Esophagus squamous epithelium (tissue), 4 donors: ENCODE measurements at regions not wholly inside any gene's neighbourhood (a gene's known extent, or its start where the extent isn't known, plus 50 kb on each side); places are given as distances from the start of the nearest gene placed in this dataset.

Experiments
- CTCF ChIP-seq, 6 experiments: fragments of 450-650 bp in 4 of 6; fragments of 200-600 bp in 2 of 6; sonication (generic) in 2 of 6; IDR thresholded peaks; one replicate each; pipeline ENCODE4 v1.5.1; 2016 to 2019; ENCODE audit warnings: antibody characterized with exemption in 6 of 6, mild to moderate bottlenecking in 4 of 6, moderate library complexity in 4 of 6
- POLR2A ChIP-seq, 4 donors: fragments of 450-650 bp; IDR thresholded peaks; one replicate each; pipeline ENCODE4 v1.6.1; 2017; ENCODE audit warnings: antibody characterized with exemption in 4 of 4, mild to moderate bottlenecking in 4 of 4, moderate library complexity in 3 of 4

- no peak for TF ChIP-seq CTCF (IDR thresholded peaks at IDR 0.05)
- no peak for TF ChIP-seq POLR2A (IDR thresholded peaks at IDR 0.05)
Observed at GRCh38 chr4:26141051-26141721, 179.6 kb upstream of the RBPJ start.
